H1 (cell line): ENCODE measurements at regions not wholly inside any gene's neighbourhood (a gene's known extent, or its start where the extent isn't known, plus 50 kb on each side); places are given as distances from the start of the nearest gene placed in this dataset.

Source experiments
- CBX8 ChIP-seq: fragments of 300-800, 300-1000 bp; sonication (generic); IDR thresholded peaks from 2 replicates; pipeline ENCODE4 v1.7.1; 2016; ENCODE audit warnings: low read depth, low read length, borderline replicate concordance

- TF ChIP-seq CBX8, result no peak
Measured at GRCh38 chr9:97767891-97768290, 70.8 kb upstream of the XPA start (continued).
